K562 (cell line): ENCODE measurements at regions not wholly inside any gene's neighbourhood (a gene's known extent, or its start where the extent isn't known, plus 50 kb on each side); places are given as distances from the start of the nearest gene placed in this dataset.

ENCODE experiments used
- ATAC-seq: fragments of 200-7000 bp; cut with Tn5 transposase; 3 replicates; pipeline ENCODE4 v1.9.1; 2020; ENCODE audit warnings: moderate library complexity
- BruUV-seq: library from RNA; stranded (reverse); fragments of 400-500 nt; replicated peaks from 2 replicates; lab custom pipeline; 2021; lab: Mats Ljungman, UMichigan
- CTCF ChIA-PET: fragments of 300-600 bp; formaldehyde crosslinking; extraction: SDS; loops from one replicate; lab custom pipeline; 2021; ENCODE audit warnings: low intra/inter-chr PET ratio; lab: Yijun Ruan, JAX
- POLR2A ChIA-PET: fragments of 300-600, 350-650 bp; sonication (Branson Sonifier 250); formaldehyde crosslinking; extraction: SDS; loops from one replicate; lab custom pipeline; 2021; ENCODE audit warnings: antibody characterized with exemption, inconsistent platforms; lab: Yijun Ruan, JAX
- DNase-seq, 4 experiments: peaks; one replicate each; pipeline versions ENCODE4 v3.0.0 to v3.0.0-alpha.2; 2011 to 2018; ENCODE audit warnings: low spot score in 3 of 4, mixed read lengths in 3 of 4; ENCODE audit errors: extremely low read depth in 1 of 4
- FAIRE-seq: peaks from 2 replicates; lab custom pipeline; 2011; peaks lifted over from hg19 to GRCh38; lab: Jason Lieb, UNC
- H2AFZ ChIP-seq: 2 replicates; pipeline ENCODE4 v1.6.0; 2011; ENCODE audit warnings: low read depth, low read length, control low read depth, inconsistent platforms
- H3K27ac ChIP-seq: fragments of 200-600 bp; 3 replicates; pipeline ENCODE4 v1.8.0; 2011; ENCODE audit warnings: low read depth, mild to moderate bottlenecking, control low read depth, inconsistent platforms, low read length, moderate library complexity, mixed read lengths; ENCODE audit errors: extremely low read depth
- H3K27me3 ChIP-seq, 2 experiments: fragments of 300-600 bp in 1 of 2; 2 replicates in 1 of 2; 3 replicates in 1 of 2; pipeline versions ENCODE4 v1.6.0 to v1.8.0; 2011; ENCODE audit warnings: inconsistent platforms in 2 of 2, low read length in 2 of 2, mild to moderate bottlenecking in 1 of 2, mixed read lengths in 1 of 2, moderate library complexity in 1 of 2; ENCODE audit not compliant: control insufficient read depth in 2 of 2, insufficient read depth in 2 of 2
- H3K36me3 ChIP-seq: fragments of 300-600 bp; 3 replicates; pipeline ENCODE4 v1.8.0; 2011; ENCODE audit warnings: mild to moderate bottlenecking, low read length, inconsistent platforms; ENCODE audit not compliant: control insufficient read depth, insufficient read depth
- H3K4me1 ChIP-seq, 2 experiments: fragments of 200-600 bp in 1 of 2; replicated peaks in 1 of 2; 2 replicates in 1 of 2; 3 replicates in 1 of 2; pipeline versions ENCODE4 v1.5.1 to v1.8.0; 2011; ENCODE audit warnings: inconsistent platforms in 2 of 2, low read length in 2 of 2, mild to moderate bottlenecking in 1 of 2, mixed read lengths in 1 of 2, moderate library complexity in 1 of 2; ENCODE audit not compliant: control insufficient read depth in 2 of 2, insufficient read depth in 2 of 2
- H3K4me2 ChIP-seq: 2 replicates; pipeline ENCODE4 v1.6.1; 2011; ENCODE audit warnings: low read length, control low read depth, inconsistent platforms, mixed read lengths; ENCODE audit not compliant: insufficient read depth
- H3K4me3 ChIP-seq: fragments of 200-600 bp; sonication (generic), shearing (Covaris generic); 2 replicates; pipeline ENCODE4 v1.5.1; 2016; ENCODE audit warnings: control low read depth, inconsistent platforms
- H3K79me2 ChIP-seq: fragments of 200-600 bp; 3 replicates; pipeline ENCODE4 v1.8.0; 2011; ENCODE audit warnings: low read length, inconsistent platforms; ENCODE audit not compliant: control insufficient read depth, insufficient read depth
- H3K9ac ChIP-seq, 2 experiments: 2 replicates each; pipeline versions ENCODE4 v1.6.0 to v1.6.1; 2011; ENCODE audit warnings: low read depth in 2 of 2, low read length in 2 of 2, control low read depth in 1 of 2, inconsistent platforms in 1 of 2, mild to moderate bottlenecking in 1 of 2, mixed read lengths in 1 of 2; ENCODE audit not compliant: insufficient read depth in 1 of 2
- H3K9me1 ChIP-seq: one replicate; pipeline ENCODE4 v1.6.0; 2011; ENCODE audit warnings: inconsistent platforms, mild to moderate bottlenecking, low read length, moderate library complexity; ENCODE audit not compliant: control insufficient read depth, insufficient read depth
- H3K9me3 ChIP-seq: replicated peaks from 2 replicates; pipeline ENCODE4 v1.5.1; 2011; ENCODE audit warnings: low read depth, low read length, inconsistent platforms; ENCODE audit not compliant: control insufficient read depth, insufficient read depth
- H4K20me1 ChIP-seq: replicated peaks from 2 replicates; pipeline ENCODE4 v1.6.1; 2011; ENCODE audit warnings: low read length, inconsistent platforms, mixed read lengths; ENCODE audit not compliant: control insufficient read depth, insufficient read depth
- ELK3 ChIP-seq: fragments of 450-650 bp; formaldehyde crosslinking; IDR thresholded peaks from 2 replicates; pipeline ENCODE4 v1.4.0; 2020; ENCODE audit warnings: mild to moderate bottlenecking
- POLR2H ChIP-seq: IDR thresholded peaks from 2 replicates; pipeline ENCODE4 v1.6.1; 2016; ENCODE audit warnings: missing genetic modification characterization, low read depth, mild to moderate bottlenecking, control low read depth, missing compliant biosample characterization, moderate library complexity
- SETDB1 ChIP-seq: IDR thresholded peaks from one replicate; pipeline ENCODE4 v1.6.1; 2012; ENCODE audit warnings: low read length, control low read depth, inconsistent platforms
- SMARCE1 ChIP-seq: fragments of 450-650 bp; IDR thresholded peaks from 2 replicates; pipeline ENCODE4 v1.7.1; 2016; ENCODE audit warnings: mild to moderate bottlenecking
- XRCC5 ChIP-seq: fragments of 200-400 bp; formaldehyde crosslinking; IDR thresholded peaks from 2 replicates; pipeline ENCODE4 v1.6.1; 2017; ENCODE audit warnings: low read depth, mild to moderate bottlenecking, low read length
- ZFPM2 ChIP-seq: fragments of 250-450 bp; sonication (Bioruptor Pico); IDR thresholded peaks from 2 replicates; pipeline ENCODE4 v1.5.1; 2022; ENCODE audit warnings: mild to moderate bottlenecking
- ZNF212 ChIP-seq: fragments of 450-650 bp; formaldehyde crosslinking; IDR thresholded peaks from 2 replicates; pipeline ENCODE4 v1.4.0; 2020; ENCODE audit warnings: mild to moderate bottlenecking
- WGBS: fragments of 100-300 bp; shearing (Covaris generic); methylation state at CpG from one replicate; pipeline ENCODE4 v1.1.6; 2016; ENCODE audit warnings: low coverage, mixed read lengths; ENCODE audit not compliant: insufficient coverage; ENCODE audit errors: missing lambda C conversion rate; 5-methylcytosine and 5-hydroxymethylcytosine counted together
- in situ Hi-C: fragments of 300-500 bp; cut with MboI; formaldehyde crosslinking; loops from 4 replicates; pipeline ENCODE4 v1.15.0; 2018; ENCODE audit warnings: inconsistent platforms, mixed read lengths
- intact Hi-C: fragments of 100-400 bp; cut with micrococcal nuclease; formaldehyde crosslinking; loops from 2 replicates; pipeline ENCODE4 v1.14.2; 2022

DNA sequence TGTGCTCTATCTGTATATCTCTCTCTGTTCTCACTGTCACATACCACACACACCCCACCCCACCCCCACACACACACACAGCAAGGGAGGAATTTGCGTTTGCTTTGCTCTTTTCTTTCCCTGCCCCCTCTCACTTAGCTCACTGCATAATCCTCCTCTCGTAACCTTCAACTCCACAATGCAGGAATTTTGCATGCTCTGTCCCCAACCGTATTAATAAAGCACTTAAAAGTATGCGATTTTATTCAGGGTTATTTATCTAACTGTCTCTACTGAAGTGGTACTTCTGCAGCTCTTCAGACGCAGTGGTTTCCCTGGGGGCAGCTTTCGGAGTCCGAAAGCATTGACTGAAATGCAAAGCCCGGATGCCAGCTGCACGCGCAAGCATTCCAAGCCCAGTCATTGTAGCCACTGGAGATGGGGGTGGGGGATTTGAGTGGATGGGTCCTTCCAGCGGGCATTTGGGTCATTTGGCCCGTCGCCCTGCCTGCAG lies 105.4 kb upstream of the RBFOX1 start:
- 8% methylated on average over 13 of the region's 13 CpGs for WGBS
- CTCF ChIA-PET = no interaction called here
- Histone ChIP-seq H3K79me2 (no peaks in the 10 kb centered on the region), H3K4me3 (no peak overlapping the region), H3K36me3 (no peaks in the 10 kb centered on the region), H3K9me3 (no peaks in the 10 kb centered on the region), H3K9ac (no peak overlapping the region), H3K9me1 (no peaks in the 10 kb centered on the region), H3K27me3 (peaks cover 4 to 7% of the 10 kb centered on the region in 2 experiments; a peak in 2 of 5 replicates), H3K27ac (no peak overlapping the region), H3K4me1 (no peaks in the 10 kb centered on the region), H2AFZ (no peak overlapping the region), H4K20me1 (no peaks in the 10 kb centered on the region), H3K4me2 (no peak overlapping the region)
- DNase-seq (no peak), ATAC-seq (no peak), FAIRE-seq (no peak)
- no peak for TF ChIP-seq ZNF212 (CRISPR knock-in tag)
- TF ChIP-seq ELK3 (CRISPR knock-in tag) = no peak
- no peak for TF ChIP-seq POLR2H (tag)
- no peak for TF ChIP-seq SMARCE1
- TF ChIP-seq SETDB1 = no peak
- TF ChIP-seq XRCC5 = no peak
- TF ChIP-seq ZFPM2 (CRISPR knock-in tag) = no peak
- POLR2A ChIA-PET = no interaction called here
- BruUV-seq = no TSS peak
- intact Hi-C loops (no loop called here), in situ Hi-C loops (no loop called here)
